Upper lobe of right lung (tissue), 1 donor: ENCODE measurements at regions not wholly inside any gene's neighbourhood (a gene's known extent, or its start where the extent isn't known, plus 50 kb on each side); places are given as distances from the start of the nearest gene placed in this dataset.
"Not testable (repeated sequence)": the region's sequence is repeated elsewhere in the genome, so short reads cannot be mapped to it uniquely, and the experiment has no call there.

Source experiments
- ATAC-seq: fragments of 200-7000 bp; cut with Tn5 transposase; one replicate; pipeline ENCODE4 v1.9.1; 2020; ENCODE audit warnings: mild to moderate bottlenecking, moderate library complexity
- DNase-seq: peaks from one replicate; pipeline ENCODE4 v3.0.0-alpha.2; 2020
- H3K27ac ChIP-seq: fragments of 200-600 bp; one replicate; pipeline ENCODE4 v1.8.0; 2022
- H3K27me3 ChIP-seq: fragments of 200-600 bp; one replicate; pipeline ENCODE4 v1.8.0; 2022; ENCODE audit warnings: mild to moderate bottlenecking
- H3K36me3 ChIP-seq: fragments of 200-600 bp; one replicate; pipeline ENCODE4 v1.8.0; 2022
- H3K4me1 ChIP-seq: fragments of 200-600 bp; one replicate; pipeline ENCODE4 v1.8.0; 2022
- H3K4me3 ChIP-seq: fragments of 200-600 bp; one replicate; pipeline ENCODE4 v1.8.0; 2022; ENCODE audit warnings: mild to moderate bottlenecking
- H3K9me3 ChIP-seq: fragments of 200-600 bp; one replicate; pipeline ENCODE4 v1.8.0; 2022
- intact Hi-C: fragments of 100-400 bp; cut with DNase I; formaldehyde crosslinking; loops from one replicate; pipeline ENCODE4 v1.11.0; 2022
- TF ChIP-seq, protein P1 (sequence below): fragments of 200-600 bp; IDR thresholded peaks from one replicate; pipeline ENCODE4 v1.8.0; 2022; ENCODE audit warnings: antibody characterized with exemption
- donor health status: DM: no; HTN: yes; CAD: no; lungs with severe emphysema.

DNA sequence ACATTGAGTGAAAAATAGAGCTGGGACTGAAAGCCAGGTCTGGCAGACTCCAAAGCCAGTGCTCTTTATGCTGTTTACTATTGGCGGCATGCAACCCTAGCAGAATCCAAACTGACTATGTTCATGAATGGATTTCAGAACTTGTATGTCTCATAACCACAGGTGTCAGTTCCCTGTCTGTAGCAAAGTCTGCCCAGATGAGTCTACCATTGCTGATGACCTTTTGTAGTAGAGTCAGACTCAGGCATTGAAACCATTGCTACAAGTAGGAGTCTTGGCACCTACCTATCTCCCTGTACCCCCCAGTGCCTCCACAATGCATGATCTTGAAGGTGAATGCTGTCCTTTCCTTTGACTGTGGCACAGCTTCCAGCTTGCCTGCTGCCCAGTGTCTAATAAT is 157.2 kb upstream of the ROPN1 start:
- Histone ChIP-seq H3K4me3 (no peak overlapping the region), H3K4me1 (no peaks in the 10 kb centered on the region), H3K27me3 (no peaks in the 10 kb centered on the region), H3K9me3 (no peaks in the 10 kb centered on the region), H3K27ac (no peak overlapping the region), H3K36me3 (no peaks in the 10 kb centered on the region)
- ATAC-seq, result no peak
- TF ChIP-seq, protein P1, sequence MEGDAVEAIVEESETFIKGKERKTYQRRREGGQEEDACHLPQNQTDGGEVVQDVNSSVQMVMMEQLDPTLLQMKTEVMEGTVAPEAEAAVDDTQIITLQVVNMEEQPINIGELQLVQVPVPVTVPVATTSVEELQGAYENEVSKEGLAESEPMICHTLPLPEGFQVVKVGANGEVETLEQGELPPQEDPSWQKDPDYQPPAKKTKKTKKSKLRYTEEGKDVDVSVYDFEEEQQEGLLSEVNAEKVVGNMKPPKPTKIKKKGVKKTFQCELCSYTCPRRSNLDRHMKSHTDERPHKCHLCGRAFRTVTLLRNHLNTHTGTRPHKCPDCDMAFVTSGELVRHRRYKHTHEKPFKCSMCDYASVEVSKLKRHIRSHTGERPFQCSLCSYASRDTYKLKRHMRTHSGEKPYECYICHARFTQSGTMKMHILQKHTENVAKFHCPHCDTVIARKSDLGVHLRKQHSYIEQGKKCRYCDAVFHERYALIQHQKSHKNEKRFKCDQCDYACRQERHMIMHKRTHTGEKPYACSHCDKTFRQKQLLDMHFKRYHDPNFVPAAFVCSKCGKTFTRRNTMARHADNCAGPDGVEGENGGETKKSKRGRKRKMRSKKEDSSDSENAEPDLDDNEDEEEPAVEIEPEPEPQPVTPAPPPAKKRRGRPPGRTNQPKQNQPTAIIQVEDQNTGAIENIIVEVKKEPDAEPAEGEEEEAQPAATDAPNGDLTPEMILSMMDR, result no peak
- intact Hi-C loops, result no loop called here
- no peak for DNase-seq

DNA sequence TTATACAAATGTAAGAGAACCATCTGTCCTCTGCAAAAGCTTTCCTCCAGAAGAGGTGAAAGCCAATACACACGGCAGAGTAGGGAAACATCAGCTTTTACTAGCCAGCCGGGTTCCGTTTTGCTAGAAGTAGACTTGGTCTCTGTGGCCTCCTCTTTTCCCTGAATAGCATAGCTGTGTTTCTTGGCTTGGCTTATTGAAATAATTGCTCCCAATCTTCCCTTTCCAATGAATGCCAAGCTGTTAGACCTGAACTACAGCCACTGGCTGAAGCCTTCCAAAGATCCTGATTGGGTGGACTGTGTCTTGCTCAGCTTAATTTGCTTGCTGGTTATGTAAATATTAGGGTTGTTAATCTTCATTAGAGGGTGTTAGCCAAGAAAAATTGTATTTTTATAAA is 157.8 kb upstream of the ROPN1 start:
- Histone ChIP-seq H3K4me3 (no peak overlapping the region), H3K9me3 (no peaks in the 10 kb centered on the region), H3K27ac (no peak overlapping the region), H3K36me3 (no peaks in the 10 kb centered on the region), H3K4me1 (no peaks in the 10 kb centered on the region), H3K27me3 (no peaks in the 10 kb centered on the region)
- intact Hi-C loops, result no loop called here
- TF ChIP-seq, protein P1, result no peak
- ATAC-seq, result no peak
- no peak for DNase-seq

DNA sequence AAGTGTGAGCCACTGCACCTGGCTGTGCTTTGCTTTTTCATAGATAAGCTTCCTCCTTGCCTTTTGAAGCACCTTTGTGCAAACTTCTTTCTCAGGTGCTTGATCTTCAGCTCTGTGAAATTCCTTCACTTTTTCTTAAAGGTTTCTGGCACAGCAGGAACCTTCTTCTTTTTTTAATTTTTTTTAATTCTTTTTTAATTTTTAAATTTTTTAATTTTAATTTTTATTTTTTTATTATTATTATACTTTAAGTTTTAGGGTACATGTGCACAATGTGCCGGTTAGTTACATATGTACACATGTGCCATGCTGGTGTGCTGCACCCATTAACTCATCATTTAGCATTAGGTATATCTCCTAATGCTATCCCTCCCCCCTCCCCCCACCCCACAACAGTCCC is 161.0 kb upstream of the ROPN1 start:
- intact Hi-C loops, DNase-seq, H3K4me3 ChIP-seq, H3K9me3 ChIP-seq, H3K27me3 ChIP-seq, ATAC-seq, H3K27ac ChIP-seq, H3K36me3 ChIP-seq: not testable (repeated sequence)
- H3K4me1 ChIP-seq, result peaks cover 10% of the 10 kb centered on the region

DNA sequence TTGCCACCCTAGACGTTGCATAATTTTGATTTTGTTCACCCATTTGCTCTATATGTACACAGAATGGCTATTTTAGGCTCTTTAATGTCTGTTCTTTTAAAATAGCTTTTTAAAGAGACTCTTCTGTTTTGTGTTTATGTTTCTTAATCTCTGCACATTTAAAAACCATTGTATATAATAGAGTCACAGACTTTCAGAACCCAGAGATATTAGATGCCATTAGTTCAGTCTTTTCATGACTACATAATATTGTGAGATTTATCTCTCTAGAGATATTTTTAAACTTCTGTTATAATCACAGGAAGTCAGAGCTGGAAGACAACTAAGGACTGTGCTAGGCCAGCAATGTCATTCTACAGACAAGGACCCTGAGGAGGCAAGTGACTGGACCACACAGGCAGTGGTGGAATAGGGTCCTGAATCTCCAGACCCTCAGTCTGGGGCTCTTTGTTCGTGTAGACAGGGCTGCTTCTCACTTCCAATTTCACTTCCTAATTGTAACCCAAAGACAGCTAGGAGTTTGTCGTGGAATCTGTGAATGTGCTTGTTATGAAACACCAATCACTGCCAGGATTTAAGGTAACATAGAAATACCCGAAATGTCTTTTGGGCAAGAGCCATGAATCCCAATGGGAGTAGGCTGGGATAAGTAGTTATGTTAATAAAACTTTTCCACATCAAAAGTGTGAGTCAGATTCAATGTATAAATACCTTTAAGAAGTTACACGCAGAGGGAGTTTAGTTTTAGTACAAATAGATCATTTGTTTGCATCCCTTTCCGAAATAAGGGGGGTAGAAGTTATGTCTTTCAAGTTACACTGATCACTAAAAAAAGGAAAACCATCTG is 165.2 kb upstream of the ROPN1 start:
- Histone ChIP-seq H3K36me3 (no peaks in the 10 kb centered on the region), H3K27ac (no peak overlapping the region), H3K4me3 (no peak overlapping the region), H3K4me1 (peaks cover 12% of the 10 kb centered on the region), H3K9me3 (no peaks in the 10 kb centered on the region), H3K27me3 (no peaks in the 10 kb centered on the region)
- intact Hi-C loops, result no loop called here
- TF ChIP-seq, protein P1, result no peak
- DNase-seq (no peak), ATAC-seq (no peak)

DNA sequence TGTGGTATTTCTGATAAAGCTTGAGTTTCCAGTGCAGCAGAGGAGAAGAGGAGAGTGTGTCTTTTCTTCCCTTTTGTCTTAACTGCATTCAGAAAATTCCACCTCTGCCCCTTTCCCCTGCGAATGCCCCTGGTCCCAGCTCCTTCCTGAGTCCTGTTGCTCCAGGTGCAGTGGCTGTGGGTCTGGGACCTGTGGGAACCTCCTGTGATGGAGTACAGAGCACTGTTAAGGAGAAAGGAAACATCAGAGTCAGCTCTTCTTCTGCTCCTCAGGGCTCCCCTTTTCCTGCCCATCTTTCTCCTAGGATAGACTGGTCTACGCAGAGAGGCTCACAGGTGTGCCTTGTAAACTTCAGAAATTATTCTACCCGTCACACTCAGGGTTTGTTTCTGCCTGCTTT is 165.8 kb upstream of the ROPN1 start:
- no peak for ATAC-seq
- H3K36me3 ChIP-seq, result no peaks in the 10 kb centered on the region
- intact Hi-C loops, result no loop called here
- H3K27me3 ChIP-seq, result no peaks in the 10 kb centered on the region
- H3K4me3 ChIP-seq, result no peak overlapping the region
- no peak overlapping the region for H3K27ac ChIP-seq
- H3K4me1 ChIP-seq, result peaks cover 12% of the 10 kb centered on the region
- no peak for DNase-seq
- no peaks in the 10 kb centered on the region for H3K9me3 ChIP-seq
- TF ChIP-seq, protein P1, result no peak

DNA sequence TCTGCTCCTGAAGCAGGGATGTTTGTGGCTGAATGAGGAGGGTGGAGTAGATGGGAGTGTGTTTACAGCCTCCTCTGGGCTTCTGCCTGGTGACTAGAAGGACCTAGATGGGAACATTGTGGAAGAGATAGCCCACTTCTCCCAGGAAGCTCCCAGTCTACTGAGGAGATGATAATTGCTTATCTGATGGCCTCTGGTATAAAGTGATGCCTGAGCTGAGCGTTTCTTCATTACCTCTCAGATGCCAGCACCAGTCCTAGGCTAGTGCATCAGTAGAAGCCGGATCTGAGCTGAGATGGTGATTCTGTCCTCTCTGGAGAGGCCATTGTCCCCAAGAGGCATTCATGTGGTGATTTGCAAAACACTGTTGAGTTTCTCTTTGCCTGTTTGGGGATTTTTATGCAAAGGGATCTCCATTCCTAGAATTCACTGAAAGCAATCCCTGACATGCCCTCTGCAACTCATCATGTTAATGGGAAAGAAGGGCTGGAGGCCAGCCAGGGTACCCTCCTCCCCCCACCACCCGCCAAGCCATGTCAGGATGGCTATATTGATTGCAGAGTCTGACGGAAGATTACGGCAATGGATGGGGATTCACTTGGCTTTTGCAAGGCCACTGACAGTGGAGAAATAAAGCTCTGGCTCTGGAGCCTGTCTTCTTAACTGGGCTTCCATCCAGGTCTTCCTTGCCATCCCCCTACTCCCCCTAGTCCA is 166.4 kb upstream of the ROPN1 start:
- intact Hi-C loops, result no loop called here
- TF ChIP-seq, protein P1, result no peak
- Histone ChIP-seq H3K27ac (no peak overlapping the region), H3K9me3 (no peaks in the 10 kb centered on the region), H3K4me1 (peaks cover 12% of the 10 kb centered on the region), H3K36me3 (no peaks in the 10 kb centered on the region), H3K4me3 (no peak overlapping the region), H3K27me3 (no peaks in the 10 kb centered on the region)
- ATAC-seq (no peak), DNase-seq (no peak)
